AG04450 (cell line): ENCODE measurements at regions not wholly inside any gene's neighbourhood (a gene's known extent, or its start where the extent isn't known, plus 50 kb on each side); places are given as distances from the start of the nearest gene placed in this dataset.
"Not testable (repeated sequence)": the region's sequence is repeated elsewhere in the genome, so short reads cannot be mapped to it uniquely, and the experiment has no call there.

Experiments
- CTCF ChIA-PET: fragments of 300-600, 350-600 bp; formaldehyde crosslinking; extraction: SDS; loops from one replicate; lab custom pipeline; 2022; ENCODE audit warnings: antibody characterized with exemption, inconsistent platforms; lab: Charles Lee
- POLR2A ChIA-PET: fragments of 350-600 bp; formaldehyde crosslinking; extraction: SDS; loops from one replicate; lab custom pipeline; 2021; ENCODE audit warnings: antibody characterized with exemption, inconsistent platforms; lab: Yijun Ruan, JAX
- DNase-seq: peaks from one replicate; pipeline ENCODE4 v3.0.0-alpha.2; 2011; ENCODE audit warnings: low read depth, low spot score
- H3K27ac ChIP-seq: one replicate; pipeline ENCODE4 v1.5.1; 2012; ENCODE audit warnings: low read depth, low read length, control low read depth
- H3K27me3 ChIP-seq: one replicate; pipeline ENCODE4 v1.6.0; 2012; ENCODE audit warnings: low read length; ENCODE audit not compliant: control insufficient read depth, insufficient read depth
- H3K4me3 ChIP-seq: 2 replicates; pipeline ENCODE4 v1.5.1; 2011; ENCODE audit warnings: mild to moderate bottlenecking, low read depth, low read length, control low read depth
- H3K9me3 ChIP-seq: 2 replicates; pipeline ENCODE4 v1.5.1; 2012; ENCODE audit warnings: low read length; ENCODE audit not compliant: control insufficient read depth, insufficient read depth
- TF ChIP-seq, protein P1 (sequence below): IDR thresholded peaks from 2 replicates; pipeline ENCODE4 v1.5.1; 2011; ENCODE audit warnings: low read depth, low read length, control low read depth, inconsistent platforms

DNA sequence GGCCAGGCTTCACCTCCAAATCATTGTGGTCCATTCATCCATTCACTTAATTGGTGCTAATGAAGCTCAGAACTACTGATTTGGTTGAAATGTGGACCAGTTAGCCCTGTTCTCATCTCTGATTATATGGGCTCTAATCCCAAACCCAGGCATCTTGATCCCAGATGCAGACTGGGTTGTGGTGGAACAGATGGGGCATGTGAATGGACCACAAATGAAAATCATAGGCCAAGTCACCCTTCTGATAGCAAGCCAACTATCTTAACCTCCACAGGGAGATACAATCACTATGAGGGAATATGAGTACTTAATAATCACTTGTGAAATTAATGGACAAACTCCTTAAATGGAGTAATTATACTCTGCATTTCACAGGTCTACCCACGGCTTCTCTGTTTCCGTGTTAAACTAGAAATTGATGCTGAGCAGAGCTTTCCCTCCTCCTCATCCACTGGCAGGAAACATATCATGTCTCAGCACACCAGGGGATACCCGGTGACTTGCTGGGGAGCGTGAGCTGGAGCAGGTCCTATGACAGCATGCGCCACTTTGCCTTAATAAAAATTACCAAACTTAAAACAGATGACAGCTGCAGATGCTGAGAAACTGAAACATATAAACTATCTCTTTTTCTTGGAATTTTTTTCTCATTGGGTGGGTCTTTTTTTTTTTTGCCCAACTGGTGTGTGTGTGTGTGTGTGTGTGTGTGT is 108.8 kb upstream of the HEY2 start:
- H3K9me3 ChIP-seq = no peaks in the 10 kb centered on the region; the same call in 1 of the 2 replicates
- ChIA-PET CTCF (no interaction called here), POLR2A (no interaction called here)
- TF ChIP-seq, protein P1, sequence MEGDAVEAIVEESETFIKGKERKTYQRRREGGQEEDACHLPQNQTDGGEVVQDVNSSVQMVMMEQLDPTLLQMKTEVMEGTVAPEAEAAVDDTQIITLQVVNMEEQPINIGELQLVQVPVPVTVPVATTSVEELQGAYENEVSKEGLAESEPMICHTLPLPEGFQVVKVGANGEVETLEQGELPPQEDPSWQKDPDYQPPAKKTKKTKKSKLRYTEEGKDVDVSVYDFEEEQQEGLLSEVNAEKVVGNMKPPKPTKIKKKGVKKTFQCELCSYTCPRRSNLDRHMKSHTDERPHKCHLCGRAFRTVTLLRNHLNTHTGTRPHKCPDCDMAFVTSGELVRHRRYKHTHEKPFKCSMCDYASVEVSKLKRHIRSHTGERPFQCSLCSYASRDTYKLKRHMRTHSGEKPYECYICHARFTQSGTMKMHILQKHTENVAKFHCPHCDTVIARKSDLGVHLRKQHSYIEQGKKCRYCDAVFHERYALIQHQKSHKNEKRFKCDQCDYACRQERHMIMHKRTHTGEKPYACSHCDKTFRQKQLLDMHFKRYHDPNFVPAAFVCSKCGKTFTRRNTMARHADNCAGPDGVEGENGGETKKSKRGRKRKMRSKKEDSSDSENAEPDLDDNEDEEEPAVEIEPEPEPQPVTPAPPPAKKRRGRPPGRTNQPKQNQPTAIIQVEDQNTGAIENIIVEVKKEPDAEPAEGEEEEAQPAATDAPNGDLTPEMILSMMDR = no peak
- no peaks in the 10 kb centered on the region for H3K27me3 ChIP-seq
- H3K4me3 ChIP-seq = no peak overlapping the region
- H3K27ac ChIP-seq = no peak overlapping the region
- DNase-seq = no peak

DNA sequence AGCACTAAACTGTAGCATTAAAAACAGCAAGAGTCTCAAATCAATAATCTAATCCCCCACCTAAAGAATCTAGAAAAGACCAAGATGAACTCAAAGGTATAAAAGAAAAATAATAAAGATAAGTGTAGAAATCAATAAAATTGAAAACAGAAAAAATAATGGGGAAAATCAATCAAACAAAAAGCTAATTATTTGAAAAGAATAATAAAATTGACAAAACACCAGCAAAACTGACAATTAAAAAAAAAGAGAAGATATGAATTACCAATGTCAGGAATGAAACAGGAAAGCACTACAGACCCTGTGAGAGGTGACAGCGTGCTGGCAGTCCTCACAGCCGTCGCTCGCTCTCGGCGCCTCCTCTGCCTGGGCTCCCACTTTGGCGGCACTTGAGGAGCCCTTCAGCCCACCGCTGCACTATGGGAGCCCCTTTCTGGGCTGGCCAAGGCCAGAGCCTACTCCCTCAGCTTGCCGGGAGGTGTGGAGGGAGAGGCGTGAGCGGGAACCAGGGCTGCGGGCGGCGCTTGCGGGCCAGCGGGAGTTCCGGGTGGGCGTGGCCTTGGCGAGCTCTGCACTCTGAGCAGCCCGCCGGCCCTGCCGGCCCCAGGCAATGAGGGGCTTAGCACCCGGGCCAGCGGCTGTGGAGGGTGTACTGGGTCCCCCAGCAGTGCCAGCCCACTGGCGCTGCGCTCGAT is 105.3 kb upstream of the HEY2 start:
- H3K27me3 ChIP-seq, H3K27ac ChIP-seq, POLR2A ChIA-PET, DNase-seq, H3K9me3 ChIP-seq, H3K4me3 ChIP-seq: not testable (repeated sequence)
- CTCF ChIA-PET = interaction anchor here (0.6 kb wide), 1 partner anchor 491 kb away, joined by 3 read pairs; the partner anchor contains the start of gene TPD52L1

DNA sequence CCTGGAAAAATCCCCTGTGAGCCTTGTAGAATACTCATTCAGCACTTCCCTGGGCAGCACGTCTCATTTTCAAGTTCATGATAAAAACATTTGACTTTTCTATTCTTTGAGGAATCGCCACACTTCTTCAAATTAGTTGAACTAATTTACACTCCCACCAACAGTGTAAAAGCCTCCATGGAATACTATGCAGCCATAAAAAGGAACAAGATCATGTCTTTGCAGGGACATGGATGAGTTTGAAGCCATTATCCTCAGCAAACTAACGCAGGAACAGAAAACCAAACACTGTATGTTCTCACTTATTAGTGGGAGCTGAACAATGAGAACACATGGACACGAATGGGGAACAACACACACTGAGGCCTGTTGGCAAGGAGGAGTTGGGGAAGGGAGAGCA is 102.0 kb upstream of the HEY2 start:
- ChIA-PET CTCF (no interaction called here), POLR2A (no interaction called here)
- Histone ChIP-seq H3K27me3 (no peaks in the 10 kb centered on the region), H3K27ac (no peak overlapping the region), H3K4me3 (no peak overlapping the region), H3K9me3 (no peaks in the 10 kb centered on the region; the same call in 1 of the 2 replicates)
- TF ChIP-seq, protein P1 = no peak
- DNase-seq = no peak

DNA sequence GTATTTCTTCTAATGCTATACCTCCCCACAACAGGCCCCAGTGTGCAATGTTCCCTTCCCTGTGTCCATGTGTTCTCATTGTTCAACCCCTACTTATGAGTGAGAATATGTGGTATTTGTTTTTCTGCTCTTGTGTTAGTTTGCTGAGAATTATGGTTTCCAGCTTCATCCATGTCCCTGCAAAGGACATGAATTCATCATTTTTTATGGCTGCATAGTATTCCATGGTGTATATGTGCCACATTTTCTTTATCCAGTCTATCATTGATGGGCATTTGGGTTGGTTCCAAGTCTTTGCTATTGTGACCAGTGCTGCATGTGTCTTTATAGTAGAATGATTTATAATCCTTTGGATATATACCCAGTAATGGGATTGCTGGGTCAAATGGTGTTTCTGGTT is 95.7 kb upstream of the HEY2 start:
- H3K27me3 ChIP-seq, CTCF ChIA-PET, POLR2A ChIA-PET, H3K4me3 ChIP-seq, DNase-seq, H3K27ac ChIP-seq, H3K9me3 ChIP-seq: not testable (repeated sequence)

DNA sequence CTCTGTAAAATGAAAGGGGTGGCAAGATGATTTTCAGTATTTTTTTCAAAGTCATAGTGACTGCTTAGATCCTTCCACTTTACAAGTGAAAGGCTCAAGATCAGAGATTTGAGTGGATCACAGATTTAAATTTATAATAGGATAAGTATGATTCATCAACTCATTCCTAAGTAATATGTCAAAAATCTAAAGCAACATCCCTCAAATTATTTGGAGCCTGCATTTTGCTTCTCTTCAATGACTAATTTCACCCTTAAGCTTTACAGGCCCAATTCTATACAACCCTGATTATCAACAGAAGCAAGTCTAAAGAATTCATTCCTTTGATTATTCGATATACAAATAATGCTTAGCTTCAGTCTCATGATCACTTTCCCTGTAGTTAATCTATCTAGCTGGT is 93.9 kb upstream of the HEY2 start:
- DNase-seq = no peak
- TF ChIP-seq, protein P1 = no peak
- Histone ChIP-seq H3K9me3 (no peaks in the 10 kb centered on the region), H3K4me3 (no peak overlapping the region), H3K27ac (no peak overlapping the region), H3K27me3 (no peaks in the 10 kb centered on the region)
- CTCF ChIA-PET = no interaction called here
- POLR2A ChIA-PET = no interaction called here

DNA sequence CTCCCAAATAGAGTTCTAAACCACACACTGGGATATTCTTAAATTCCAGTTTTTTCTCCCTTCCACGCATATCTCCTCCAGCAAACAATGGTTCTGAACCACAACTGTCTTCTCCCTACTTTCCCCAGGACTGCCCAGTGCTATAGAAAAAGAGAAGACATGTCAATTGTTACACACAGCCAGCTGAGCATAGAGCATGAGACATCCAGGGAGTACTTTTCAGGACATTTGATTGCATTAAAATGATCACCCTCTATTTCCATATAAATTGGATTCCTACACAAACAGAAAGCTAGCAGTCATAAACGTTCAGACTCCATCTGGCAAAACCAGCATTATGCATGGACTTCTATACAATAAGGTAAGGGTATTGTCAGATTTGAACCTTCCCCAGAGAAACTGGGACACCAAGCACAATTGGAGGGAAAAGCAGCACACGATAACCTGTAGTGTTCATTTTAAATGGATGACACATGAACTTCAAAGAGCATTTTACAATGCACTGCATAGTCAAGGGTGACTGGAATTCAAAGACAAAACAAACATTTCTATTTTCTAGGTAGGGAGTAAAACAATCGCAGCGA is 93.1 kb upstream of the HEY2 start:
- POLR2A ChIA-PET = no interaction called here
- CTCF ChIA-PET = no interaction called here
- TF ChIP-seq, protein P1 = no peak
- Histone ChIP-seq H3K27me3 (no peaks in the 10 kb centered on the region), H3K4me3 (no peak overlapping the region), H3K9me3 (no peaks in the 10 kb centered on the region), H3K27ac (no peak overlapping the region)
- DNase-seq = no peak
